ENCODE measurements at regions not wholly inside any gene's neighbourhood (a gene's known extent, or its start where the extent isn't known, plus 50 kb on each side); places are given as distances from the start of the nearest gene placed in this dataset.

- no peak for DNase-seq (ENCODE audit: low spot score in 2 of 2)
- Histone ChIP-seq H3K4me3 (no peak overlapping the region), H3K9me3 (no peaks in the 10 kb centered on the region), H3K36me3 (no peaks in the 10 kb centered on the region), H3K27ac (no peak overlapping the region), H3K4me1 (no peaks in the 10 kb centered on the region), H3K27me3 (no peaks in the 10 kb centered on the region)
- TF ChIP-seq CTCF (IDR thresholded peaks at IDR 0.05) (no peak), POLR2A (IDR thresholded peaks at IDR 0.05) (no peak), EP300 (IDR thresholded peaks at IDR 0.05) (no peak), POLR2AphosphoS5 (IDR thresholded peaks at IDR 0.05) (no peak)
- 59% methylated on average over 1 of the region's 1 CpG for WGBS
These were observed 181.5 kb upstream of the ISL1 start for GRCh38 chr5:51201708-51202107.

- 22% methylated on average over 2 of the region's 2 CpGs for WGBS
- Histone ChIP-seq H3K36me3 (no peaks in the 10 kb centered on the region), H3K4me3 (no peak overlapping the region), H3K27ac (no peak overlapping the region), H3K27me3 (no peaks in the 10 kb centered on the region), H3K4me1 (no peaks in the 10 kb centered on the region), H3K9me3 (no peaks in the 10 kb centered on the region)
- TF ChIP-seq POLR2AphosphoS5 (IDR thresholded peaks at IDR 0.05) (no peak), EP300 (IDR thresholded peaks at IDR 0.05) (no peak), CTCF (IDR thresholded peaks at IDR 0.05) (no peak)
- DNase-seq (ENCODE audit: low spot score in 2 of 2), result no peak
These were observed 181.1 kb upstream of the ISL1 start for GRCh38 chr5:51202161-51202560.

GRCh38 chr5:51203598-51203997 is 179.7 kb upstream of the ISL1 start:
- Histone ChIP-seq H3K36me3 (no peaks in the 10 kb centered on the region), H3K27ac (no peak overlapping the region), H3K4me3 (no peak overlapping the region), H3K9me3 (no peaks in the 10 kb centered on the region), H3K27me3 (no peaks in the 10 kb centered on the region), H3K4me1 (no peaks in the 10 kb centered on the region)
- WGBS, result 44% methylated on average over 1 of the region's 1 CpG
- TF ChIP-seq CTCF (IDR thresholded peaks at IDR 0.05) (no peak), POLR2AphosphoS5 (IDR thresholded peaks at IDR 0.05) (no peak), EP300 (IDR thresholded peaks at IDR 0.05) (no peak), POLR2A (IDR thresholded peaks at IDR 0.05) (no peak)
- no peak for DNase-seq (ENCODE audit: low spot score in 2 of 2)

- no peak overlapping the region for H3K4me3 ChIP-seq
- no peaks in the 10 kb centered on the region for H3K4me1 ChIP-seq
- no peak overlapping the region for H3K27ac ChIP-seq
- H3K36me3 ChIP-seq, result no peaks in the 10 kb centered on the region
- no peaks in the 10 kb centered on the region for H3K9me3 ChIP-seq
- DNase-seq (ENCODE audit: low spot score in 2 of 2), result no peak
- TF ChIP-seq POLR2AphosphoS5 (IDR thresholded peaks at IDR 0.05), result no peak
- TF ChIP-seq EP300 (IDR thresholded peaks at IDR 0.05), result no peak
- TF ChIP-seq CTCF (IDR thresholded peaks at IDR 0.05), result no peak
- no peak for TF ChIP-seq POLR2A (IDR thresholded peaks at IDR 0.05)
- WGBS, result 86% methylated on average over 3 of the region's 3 CpGs
- H3K27me3 ChIP-seq, result no peaks in the 10 kb centered on the region
These were observed 175.0 kb upstream of the ISL1 start for GRCh38 chr5:51208296-51208695.

- H3K4me1 ChIP-seq, result no peaks in the 10 kb centered on the region
- no peak for DNase-seq (ENCODE audit: low spot score in 2 of 2)
- no peaks in the 10 kb centered on the region for H3K9me3 ChIP-seq
- no peak overlapping the region for H3K27ac ChIP-seq
- TF ChIP-seq POLR2A (IDR thresholded peaks at IDR 0.05) (no peak), CTCF (IDR thresholded peaks at IDR 0.05) (no peak), POLR2AphosphoS5 (IDR thresholded peaks at IDR 0.05) (no peak), EP300 (IDR thresholded peaks at IDR 0.05) (no peak)
- no peaks in the 10 kb centered on the region for H3K36me3 ChIP-seq
- H3K27me3 ChIP-seq, result no peaks in the 10 kb centered on the region
- H3K4me3 ChIP-seq, result no peak overlapping the region
- WGBS, result 55% methylated on average over 1 of the region's 1 CpG
These were observed 168.5 kb upstream of the ISL1 start for GRCh38 chr5:51214746-51215145.

Measured in suprapubic skin (tissue), 4 donors.